ENCODE measurements at regions not wholly inside any gene's neighbourhood (a gene's known extent, or its start where the extent isn't known, plus 50 kb on each side); places are given as distances from the start of the nearest gene placed in this dataset.

DNA sequence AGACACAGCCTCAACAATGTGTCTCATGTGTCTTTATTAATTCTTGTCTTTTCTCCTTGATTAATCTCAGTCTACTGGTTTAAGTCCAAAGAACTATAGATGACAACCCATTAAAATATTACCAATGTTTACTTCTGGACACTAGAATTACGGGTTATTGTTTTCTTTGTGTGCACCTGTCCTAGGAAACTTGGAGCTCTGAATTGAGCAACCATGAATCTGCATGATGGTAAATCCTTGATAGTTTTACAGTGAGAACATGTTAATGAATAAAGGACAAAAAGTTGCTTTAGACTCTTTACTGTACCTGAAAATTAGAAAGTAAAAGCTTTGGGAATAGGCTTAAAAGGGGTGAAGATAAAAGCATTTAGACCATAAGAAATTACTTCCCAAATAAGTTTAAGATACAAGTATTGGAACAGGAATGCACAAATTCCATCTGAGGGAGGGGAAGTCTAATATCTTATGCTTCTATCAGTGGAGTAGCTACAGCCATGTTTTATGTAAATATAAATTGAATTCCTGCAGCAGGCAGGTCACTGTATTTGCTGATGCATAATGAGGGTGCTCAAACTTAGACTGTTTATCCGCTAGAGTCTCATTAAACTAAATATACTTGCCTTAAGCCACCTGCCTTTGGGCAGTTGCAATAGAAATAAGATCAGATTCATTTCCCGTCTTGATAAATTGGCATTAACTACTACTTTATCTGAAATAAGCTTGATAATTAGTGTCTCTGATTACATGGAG, 603.7 kb upstream of the GCFC2 start:
- no peak for DNase-seq

DNA sequence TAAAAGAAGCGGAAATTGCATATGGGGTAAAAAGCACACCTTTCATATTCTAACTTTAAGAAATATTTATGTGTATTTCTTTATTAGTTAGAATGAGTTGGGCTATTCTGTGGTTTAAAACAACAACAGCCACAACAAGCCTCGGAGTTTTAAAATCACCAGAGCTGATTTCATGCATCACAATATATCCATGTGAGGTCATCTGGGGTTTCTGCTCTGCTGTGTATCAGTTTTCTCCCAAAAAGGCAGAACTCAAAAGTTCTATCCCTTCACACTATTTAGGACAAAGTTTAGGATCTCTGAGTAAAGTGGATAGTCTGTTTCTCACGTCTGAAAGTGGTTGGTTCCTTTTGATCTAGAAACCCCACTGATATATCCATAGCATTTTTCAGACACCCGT, 601.5 kb upstream of the GCFC2 start:
- DNase-seq = no peak

DNA sequence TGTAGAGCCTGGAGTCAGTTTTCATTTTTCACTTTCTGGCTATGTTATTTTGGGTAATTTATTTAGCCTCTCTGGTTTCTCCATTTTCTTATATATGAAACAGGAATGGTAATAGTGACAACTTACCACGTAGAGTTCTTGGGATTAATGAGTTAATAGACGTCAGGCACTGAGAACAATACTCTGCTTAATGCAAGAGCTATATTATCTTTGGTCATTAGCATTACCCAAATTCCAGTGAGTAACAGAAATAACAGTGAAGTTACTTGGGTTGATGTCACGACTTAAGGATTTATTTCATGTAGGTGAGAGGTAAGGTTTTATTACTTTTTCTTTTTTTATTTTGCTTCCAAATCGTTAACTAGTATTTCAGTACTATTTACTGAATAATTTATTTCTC, 601.0 kb upstream of the GCFC2 start:
- DNase-seq = no peak

DNA sequence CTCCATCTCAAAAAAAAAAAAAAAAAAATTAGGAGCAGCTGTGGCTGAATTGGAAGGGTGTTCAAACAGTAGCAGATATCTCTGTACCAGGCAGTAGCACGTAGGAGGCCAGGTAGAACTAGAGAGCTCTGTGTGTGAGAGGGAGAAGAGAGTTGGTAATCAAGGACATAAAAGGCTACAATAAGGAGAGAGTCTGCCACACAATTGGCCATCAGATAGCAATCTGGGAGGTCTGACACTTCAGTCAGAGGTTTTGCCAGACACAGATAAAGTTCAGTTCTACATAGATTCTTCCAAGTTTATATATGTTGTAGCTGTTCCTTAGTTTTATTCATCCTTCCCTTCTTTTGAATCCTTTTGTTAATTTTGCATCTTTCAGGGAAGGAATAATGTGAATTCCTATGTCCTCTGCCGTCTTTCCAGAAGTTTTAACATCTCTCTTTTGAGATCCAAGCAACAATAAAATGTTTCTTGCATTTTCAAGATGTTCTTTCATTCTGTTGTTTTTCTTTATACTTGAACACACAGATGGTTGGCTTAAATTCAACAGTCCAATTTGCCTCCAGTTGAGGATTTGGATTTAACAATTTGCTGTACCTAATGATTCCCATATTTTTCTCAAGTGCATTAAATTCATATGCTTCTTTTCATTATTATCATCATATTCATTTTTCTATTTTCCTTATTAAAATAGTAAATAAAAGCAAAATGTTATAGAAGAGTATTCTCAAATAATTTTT, 600.3 kb upstream of the GCFC2 start:
- DNase-seq = no peak

DNA sequence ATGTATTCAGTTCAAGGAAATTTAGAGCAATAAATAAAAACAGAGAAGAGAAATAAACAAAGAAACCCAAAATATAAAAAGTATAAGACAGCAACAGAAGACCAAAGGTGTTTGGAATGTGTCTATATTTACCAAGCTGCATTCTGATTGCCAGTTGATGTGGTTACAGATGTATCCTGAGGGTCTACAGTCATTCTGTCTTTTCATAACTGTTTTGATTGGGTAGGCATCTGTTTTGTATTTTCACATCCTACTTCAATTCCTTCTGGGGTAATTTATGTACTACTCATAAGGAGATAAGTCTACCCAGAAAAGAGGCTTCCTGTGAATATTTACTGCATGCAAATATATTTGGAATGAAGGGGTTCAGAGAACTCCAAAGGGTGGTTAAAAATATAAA, 596.8 kb upstream of the GCFC2 start:
- no peak for DNase-seq

DNA sequence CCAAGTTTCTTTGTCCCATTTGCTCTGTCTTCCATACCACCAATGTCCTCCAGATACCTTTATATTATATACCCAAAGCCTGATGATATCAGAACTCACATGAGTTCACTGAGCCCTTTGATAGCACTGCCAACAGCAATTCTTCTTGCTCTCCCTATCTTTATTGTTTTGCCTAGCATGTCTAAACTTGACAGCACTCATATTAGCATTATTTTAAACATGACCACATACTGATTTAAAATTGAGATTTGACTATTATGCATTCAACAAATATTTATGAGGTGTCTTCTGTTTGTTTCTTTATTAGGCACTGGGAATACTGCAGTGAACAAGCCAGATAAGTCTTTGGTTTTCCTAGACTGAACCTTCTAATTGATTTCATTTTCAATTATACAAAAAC, 587.3 kb upstream of the GCFC2 start:
- no peak for DNase-seq

DNA sequence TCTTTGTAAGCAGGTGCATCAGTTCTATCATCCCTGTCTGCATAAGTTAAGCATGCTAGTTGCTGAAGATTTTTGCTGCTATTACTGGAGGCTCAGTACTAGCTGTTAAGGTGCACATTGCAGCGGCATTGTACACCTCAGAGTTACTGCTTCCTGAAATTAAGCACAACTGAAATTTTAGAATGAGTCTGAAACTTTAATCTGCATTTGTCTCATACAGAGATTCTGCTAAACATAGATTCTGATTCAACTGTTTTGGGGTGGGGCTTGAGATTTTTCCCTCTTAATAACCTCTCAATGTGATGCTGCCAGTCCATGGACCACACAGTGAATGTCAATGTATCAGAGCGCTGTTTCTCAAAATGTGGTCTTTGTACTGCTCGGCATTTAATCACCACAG, 585.7 kb upstream of the GCFC2 start:
- DNase-seq = no peak

DNA sequence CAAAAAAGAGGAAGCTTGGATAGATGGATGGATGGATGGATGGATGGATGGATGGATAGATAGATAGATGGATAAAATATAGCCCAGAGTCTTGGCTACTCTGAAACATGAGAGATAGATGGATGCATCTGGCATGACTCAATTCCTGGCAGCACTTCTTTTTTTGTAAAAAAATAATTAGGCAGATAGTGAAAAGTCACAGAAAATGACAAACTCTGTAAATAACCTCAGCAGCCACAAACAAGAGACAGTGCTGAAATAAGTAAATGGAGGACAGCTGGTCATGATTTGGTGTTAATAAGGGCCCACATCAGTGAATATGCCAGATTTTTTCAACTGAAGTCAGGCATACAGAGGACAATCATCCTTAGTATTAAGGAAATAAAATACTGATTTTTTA, 585.0 kb upstream of the GCFC2 start:
- no peak for DNase-seq

DNA sequence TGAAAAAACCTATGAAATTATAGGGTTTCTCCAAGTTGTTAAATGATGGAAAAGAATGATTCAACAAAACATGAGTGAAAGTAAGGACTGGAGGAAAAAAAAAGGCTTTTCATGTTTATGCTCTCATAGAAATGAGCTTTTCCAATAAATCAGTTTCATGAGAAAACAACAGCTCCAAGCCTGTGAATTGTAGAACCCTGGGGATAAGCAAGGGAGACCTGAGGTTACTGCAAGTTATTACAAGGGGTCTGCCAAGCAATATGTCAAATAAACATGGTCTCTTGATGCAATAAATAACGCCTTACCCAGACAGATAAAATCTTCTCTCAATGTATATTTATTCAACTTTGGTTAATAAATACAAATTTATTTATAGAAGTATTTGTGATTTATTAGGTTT, 577.9 kb upstream of the GCFC2 start:
- no peak for DNase-seq

DNA sequence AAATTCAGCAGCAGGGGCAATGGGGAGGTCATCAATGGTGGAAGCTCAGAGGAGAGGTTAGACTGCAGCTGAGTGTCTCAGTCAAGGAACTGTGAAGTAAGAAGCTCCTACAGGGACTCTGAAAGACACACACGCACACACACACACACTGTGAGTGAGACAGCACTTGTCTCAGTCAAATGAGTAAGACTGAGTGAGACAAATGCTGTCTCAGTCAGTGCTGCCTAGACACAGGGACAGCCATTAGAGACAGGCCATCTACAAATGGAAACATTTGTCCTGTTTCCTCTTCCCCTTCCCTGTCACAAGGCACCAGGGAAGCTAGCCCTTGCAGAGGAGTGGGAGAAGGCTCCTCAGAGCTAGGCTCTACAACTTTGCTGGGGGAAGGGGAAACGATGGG, 577.4 kb upstream of the GCFC2 start:
- DNase-seq = no peak

DNA sequence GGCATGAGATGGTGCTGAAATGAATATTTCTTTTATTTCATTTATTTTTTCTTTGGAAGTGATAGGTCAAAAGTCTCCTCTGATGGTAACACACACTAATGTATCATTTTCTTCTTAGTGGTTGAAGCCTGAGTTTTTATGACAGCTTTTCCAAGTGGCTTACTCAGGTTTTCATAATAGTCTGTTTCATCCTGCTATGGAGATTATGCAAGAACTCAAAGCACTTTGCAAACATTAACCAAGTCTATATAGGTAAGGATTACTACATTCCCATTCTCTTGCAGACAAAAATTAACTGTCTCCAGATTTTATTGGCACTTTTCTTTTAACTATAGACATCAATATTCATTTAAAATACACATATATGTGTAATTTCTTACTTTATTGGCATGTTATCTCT, 572.6 kb upstream of the GCFC2 start:
- DNase-seq = no peak

DNA sequence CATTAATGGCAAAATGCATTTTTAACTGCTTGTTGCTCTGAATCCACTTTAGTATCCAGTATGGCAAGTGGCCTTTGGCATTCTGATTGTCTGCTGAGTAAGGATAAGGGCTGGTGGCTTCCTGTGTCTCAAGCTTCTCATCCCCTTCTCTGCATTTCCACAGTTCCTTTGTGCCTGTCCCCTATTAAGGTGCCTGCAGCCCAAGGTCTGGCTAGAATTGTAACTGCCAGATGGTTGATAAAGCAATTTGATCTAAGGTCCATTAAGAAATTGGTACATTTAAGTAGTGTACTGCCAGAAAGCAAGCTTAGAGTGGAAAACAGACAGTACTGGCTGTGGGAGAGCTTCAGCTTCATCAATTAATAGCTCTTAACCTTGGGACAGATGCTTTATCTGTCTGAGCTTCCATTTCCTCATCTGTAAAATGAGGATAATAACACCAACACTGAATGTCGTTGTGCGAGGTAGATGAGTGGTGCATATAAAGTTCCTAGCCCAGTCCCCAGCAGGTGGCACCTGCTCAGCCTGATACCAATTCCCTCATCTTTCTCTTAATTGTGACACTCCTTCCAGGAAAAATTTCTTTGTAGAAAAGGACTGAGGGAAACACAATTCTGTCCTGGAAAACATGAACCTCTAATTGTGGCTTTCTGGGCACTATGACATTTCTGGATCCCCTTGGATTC, 570.6 kb upstream of the GCFC2 start:
- no peak for DNase-seq

DNA sequence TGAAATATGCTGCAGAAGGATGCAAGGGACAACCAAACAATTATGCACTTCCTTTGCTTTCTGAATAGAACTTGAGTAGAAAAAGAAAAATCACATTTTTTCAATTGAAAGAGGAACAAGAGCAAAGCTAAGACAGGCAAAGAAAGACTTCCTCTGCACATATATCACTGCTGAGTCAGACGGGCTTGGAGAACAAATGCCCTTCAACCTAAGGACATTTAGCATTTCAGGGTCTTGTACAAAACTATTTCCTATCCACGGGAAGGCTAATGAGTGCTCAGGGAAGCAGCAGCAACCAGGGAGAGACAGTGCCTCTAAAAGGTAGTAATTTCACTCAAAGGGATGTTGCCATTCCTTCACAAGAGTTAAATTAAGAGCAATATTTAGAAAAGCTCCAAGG, 570.0 kb upstream of the GCFC2 start:
- no peak for DNase-seq

DNA sequence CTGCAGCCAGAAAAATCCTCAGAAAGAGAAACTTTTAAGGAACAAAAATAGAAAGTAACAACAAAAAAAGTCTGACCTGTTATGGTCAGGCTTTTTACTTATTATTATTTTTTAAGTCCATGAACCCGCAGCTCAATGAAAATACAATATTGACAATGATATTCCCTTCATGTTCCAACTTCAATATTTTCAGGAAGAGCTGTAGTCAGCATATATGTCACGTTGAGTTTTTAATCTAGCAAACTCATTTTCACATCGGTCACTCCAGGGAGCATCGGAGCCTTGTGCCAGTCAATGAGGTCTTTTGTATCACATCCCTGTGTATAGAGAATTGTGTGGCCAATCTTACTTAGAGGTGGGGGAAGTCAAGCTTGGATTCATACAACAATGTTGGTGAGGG, 568.4 kb upstream of the GCFC2 start:
- no peak for DNase-seq

DNA sequence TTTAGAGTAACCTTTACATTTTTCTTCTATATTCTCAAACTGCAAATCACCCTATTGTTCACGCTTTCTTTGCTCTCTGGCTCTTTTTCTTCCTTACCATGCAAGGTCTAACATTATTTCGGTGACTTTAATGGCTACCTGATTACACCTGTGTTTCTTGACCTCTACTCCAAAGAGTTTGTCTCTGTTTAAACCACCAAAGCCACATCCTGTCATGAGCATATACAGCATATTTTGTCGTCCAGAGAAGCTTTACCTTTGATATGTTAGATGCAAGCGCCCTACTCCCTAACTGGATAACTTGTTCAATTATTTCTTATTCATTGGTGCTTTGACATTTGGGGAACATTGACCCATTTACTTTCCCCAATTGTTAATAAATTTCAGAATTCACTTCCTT, 565.1 kb upstream of the GCFC2 start:
- DNase-seq = no peak

DNA sequence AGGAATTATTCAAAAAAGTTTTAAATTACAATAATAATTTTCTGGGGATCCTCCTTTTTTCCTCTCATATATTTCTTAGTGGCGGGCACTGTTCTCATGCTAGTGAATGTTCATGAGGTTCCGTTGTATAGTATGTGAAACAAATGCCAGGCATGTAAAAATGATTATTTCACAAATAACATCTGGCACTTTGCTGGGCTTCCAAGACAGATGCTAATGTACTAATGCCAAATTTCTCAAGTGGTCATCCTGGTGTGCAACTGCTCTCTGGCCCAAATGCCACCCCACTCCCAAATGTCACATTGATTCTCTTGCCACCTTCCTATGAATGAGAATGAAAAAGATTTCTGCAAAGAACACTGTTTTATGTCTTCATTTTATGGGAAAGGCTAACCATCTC, 564.0 kb upstream of the GCFC2 start:
- DNase-seq = no peak

DNA sequence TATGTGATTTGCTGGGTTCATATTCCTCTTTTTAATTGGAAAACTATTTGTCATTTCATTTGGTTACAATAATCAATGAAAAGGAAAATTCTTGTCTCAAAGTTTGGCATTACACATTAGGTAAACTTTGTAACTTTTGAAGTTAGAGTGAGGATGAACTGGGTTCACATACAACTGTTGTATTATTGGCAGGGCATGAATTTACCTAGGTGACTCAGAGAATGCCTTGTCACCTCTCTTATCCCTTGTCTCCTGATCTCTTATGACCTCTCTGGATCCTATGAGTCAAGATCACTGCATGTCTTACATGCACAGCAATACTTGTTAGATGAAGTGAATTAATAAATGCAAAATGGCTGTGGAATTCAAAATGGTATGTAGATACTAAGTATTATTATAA, 563.4 kb upstream of the GCFC2 start:
- DNase-seq = no peak

DNA sequence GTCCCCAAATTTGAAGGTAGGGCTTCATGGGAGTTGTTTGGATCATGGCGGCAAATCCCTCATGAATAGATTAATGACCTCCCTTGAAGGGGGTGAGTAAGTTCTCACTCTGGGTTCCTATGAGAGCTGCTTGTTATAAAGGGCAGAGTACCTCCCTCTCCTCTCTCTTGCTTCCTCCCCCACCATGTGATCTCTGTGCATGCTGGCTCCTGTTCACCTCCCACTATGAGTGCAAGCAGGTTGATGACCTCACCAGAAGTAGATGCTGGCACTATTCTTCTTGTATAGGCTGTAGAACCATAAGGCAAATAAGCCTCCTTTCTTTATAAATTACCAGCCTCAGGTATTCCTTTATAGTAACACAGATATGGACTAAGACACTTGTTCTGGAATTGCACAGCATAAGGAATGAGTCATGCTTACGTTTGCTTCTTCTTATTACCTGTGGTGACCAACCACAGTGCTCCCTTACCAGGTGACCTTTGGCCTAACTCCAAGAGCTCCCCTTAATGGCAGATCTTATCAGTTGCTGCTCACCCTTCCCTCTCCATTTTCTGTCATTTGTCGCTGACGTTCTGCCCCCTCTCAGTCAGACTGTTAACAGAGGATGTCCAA, 559.5 kb upstream of the GCFC2 start:
- no peak for DNase-seq

DNA sequence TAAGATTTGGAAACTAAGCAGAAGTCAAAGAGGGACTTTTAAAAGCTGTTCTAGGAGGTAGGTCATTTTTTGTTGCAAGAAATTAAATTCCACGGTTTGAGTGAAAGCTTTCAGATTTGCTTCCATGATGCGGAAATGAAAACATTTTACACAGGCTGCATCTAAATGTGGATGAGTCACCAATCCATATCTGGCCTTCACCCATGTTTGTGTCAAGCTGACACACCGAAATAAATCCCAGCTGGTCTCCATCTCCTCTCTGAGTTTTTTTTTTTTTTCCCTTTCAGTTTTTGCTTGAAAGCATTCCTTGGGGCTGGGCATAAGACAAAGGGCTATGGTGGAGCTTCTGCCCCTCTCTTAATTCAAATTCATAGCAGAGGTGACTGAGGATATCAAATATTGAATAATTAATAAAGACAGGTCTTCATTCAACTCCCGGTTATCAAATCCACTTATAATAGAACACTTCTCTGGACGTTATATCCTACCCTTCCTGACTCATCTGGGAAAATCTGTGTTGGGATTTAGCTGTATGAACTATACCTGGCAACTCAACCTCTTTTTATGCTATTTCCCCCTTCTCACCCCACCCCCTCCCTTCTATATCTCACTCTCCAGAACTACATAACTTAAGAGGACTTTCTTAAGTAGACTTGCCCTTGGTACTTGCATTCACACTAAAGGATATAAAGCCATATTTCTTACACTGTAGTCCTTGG, 558.3 kb upstream of the GCFC2 start:
- no peak for DNase-seq

DNA sequence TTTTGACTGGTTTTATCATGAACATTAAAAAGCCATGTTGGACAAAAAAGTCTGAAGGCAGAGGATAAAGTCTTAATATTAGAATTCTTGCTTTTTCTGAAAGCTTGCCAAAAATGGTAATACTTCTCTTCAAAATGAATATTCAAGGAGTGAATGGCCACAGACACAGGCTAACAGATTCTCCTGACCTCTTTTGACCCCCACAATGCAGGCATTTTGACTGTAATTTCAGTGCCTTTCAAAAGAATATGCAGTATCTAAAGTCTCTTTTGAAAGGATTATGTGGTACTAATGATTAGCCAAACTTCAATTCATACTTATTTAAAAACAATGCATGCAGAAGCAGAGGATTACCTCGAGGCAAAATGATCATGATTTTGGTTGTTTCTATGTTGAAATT, 557.8 kb upstream of the GCFC2 start:
- DNase-seq = no peak

DNA sequence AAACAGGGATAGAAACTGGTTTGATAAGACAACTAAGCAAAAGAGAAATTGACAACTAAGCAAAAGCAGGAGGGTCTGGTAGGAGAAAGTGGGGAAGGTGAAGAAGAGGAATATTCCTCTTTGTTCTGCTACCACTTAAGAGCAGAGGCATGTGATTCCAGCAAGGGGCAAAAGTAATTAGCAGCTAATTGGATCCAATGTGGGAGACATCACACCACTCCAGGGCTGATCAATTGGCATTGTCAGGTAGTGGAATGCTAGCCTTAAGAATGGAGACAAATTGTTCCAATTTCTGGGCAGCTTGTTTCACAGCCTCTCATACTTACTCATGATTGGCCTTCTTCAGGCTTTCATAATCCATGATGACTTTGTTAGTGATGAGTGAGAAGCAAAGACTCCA, 547.1 kb upstream of the GCFC2 start:
- DNase-seq = no peak

DNA sequence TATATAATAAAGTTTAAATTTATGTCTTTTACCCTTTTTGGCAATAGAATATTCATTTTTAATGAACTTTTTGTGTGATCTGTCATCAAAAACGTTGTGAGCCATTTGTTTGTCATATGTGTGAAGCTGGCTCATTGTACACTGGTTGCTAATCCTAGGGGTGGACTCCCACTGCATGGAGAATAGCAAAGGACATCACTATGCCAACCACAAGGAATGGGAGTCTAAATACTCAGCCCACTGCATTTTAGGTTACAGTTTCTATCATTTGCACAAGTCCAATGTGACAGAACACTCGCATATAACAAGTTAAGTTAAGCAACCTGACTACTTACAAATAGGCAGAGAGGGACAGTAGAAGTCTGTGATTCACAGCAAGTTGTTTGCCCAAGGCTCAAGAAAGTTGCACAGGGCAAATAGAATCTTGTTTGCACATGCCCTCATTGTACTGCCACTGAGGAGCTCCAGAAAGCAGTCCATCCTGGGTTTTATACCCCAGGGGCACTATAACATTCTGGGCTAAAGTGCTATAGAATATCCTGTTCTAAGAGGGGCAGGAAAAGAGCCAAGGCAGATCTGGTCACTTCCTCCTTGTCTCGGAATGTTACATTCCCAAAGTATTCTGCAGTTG, 545.9 kb upstream of the GCFC2 start:
- DNase-seq = no peak

DNA sequence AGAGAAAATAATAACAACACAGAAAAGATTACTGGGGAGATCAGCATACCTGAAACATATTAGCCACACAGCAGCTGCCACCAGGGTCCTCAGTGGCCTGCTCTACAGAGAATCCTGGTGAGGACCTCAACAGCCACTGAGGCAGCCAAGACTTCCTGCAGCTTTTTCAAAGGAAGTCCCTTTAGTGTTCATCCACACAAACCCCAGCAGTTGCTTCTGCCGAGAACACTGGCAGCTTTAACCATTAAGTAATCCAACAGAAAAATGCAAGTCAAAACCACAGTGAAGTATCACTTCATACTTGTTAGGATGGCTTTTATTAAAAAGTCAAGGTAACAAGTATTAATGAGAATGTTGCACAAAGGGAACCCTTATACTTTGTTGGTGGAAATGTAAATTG, 542.0 kb upstream of the GCFC2 start:
- DNase-seq = no peak
